ENCODE measurements at regions not wholly inside any gene's neighbourhood (a gene's known extent, or its start where the extent isn't known, plus 50 kb on each side); places are given as distances from the start of the nearest gene placed in this dataset.

- TF ChIP-seq CTCF (IDR thresholded peaks at IDR 0.05; ENCODE audit: insufficient read depth, low read length, poor library complexity, severe bottlenecking) = no peak
- no peak for TF ChIP-seq EZH2phosphoT487 (conservative IDR thresholded peaks at IDR 0.05; ENCODE audit: low read length)
Observed at GRCh38 chr5:1974501-1975405, 92.0 kb upstream of the IRX4 start.
